HepG2 (cell line): ENCODE measurements at regions not wholly inside any gene's neighbourhood (a gene's known extent, or its start where the extent isn't known, plus 50 kb on each side); places are given as distances from the start of the nearest gene placed in this dataset.
A peak's percentile ranks its signal among the peaks of the same experiment; 100 is the strongest.
"Not testable (repeated sequence)": the region's sequence is repeated elsewhere in the genome, so short reads cannot be mapped to it uniquely, and the experiment has no call there.

Experiments used
- ATAC-seq: fragments of 200-7000 bp; cut with Tn5 transposase; 3 replicates; pipeline ENCODE4 v1.9.1; 2020; ENCODE audit warnings: mild to moderate bottlenecking, moderate library complexity
- BruUV-seq: library from RNA; stranded (reverse); fragments of 400-500 nt; replicated peaks from 2 replicates; lab custom pipeline; 2021; lab: Mats Ljungman, UMichigan
- CTCF ChIA-PET: fragments of 300-600 bp; formaldehyde crosslinking; extraction: SDS; loops from one replicate; lab custom pipeline; 2021; ENCODE audit warnings: low total read pairs, inconsistent platforms, low intra/inter-chr PET ratio; lab: Yijun Ruan, JAX
- POLR2A ChIA-PET: fragments of 350-600 bp; sonication (Branson Sonifier 250); formaldehyde crosslinking; loops from one replicate; lab custom pipeline; 2020; ENCODE audit warnings: antibody characterized with exemption, inconsistent platforms; lab: Yijun Ruan, JAX
- DNase-seq: peaks from one replicate; pipeline ENCODE4 v3.0.0-alpha.2; 2015; ENCODE audit warnings: low spot score
- FAIRE-seq: peaks from 3 replicates; lab custom pipeline; 2011; peaks lifted over from hg19 to GRCh38; lab: Jason Lieb, UNC
- H2AFZ ChIP-seq: one replicate; pipeline ENCODE4 v1.6.1; 2011; ENCODE audit warnings: low read length, inconsistent platforms
- H3K27ac ChIP-seq: fragments of 300-600 bp; 3 replicates; pipeline ENCODE4 v1.8.0; 2011; ENCODE audit warnings: mixed run types, mild to moderate bottlenecking, mixed read lengths, low read length, inconsistent platforms; ENCODE audit not compliant: insufficient read depth; ENCODE audit errors: extremely low read length
- H3K27me3 ChIP-seq, 2 experiments: fragments of 200-600 bp in 1 of 2; 2 replicates in 1 of 2; 3 replicates in 1 of 2; pipeline versions ENCODE4 v1.6.0 to v1.8.0; 2011; ENCODE audit warnings: low read length in 2 of 2, mild to moderate bottlenecking in 2 of 2, moderate library complexity in 2 of 2, inconsistent platforms in 1 of 2; ENCODE audit not compliant: insufficient read depth in 2 of 2, control insufficient read depth in 1 of 2
- H3K36me3 ChIP-seq, 2 experiments: fragments of 200-600 bp in 1 of 2; replicated peaks in 1 of 2; 2 replicates in 1 of 2; 3 replicates in 1 of 2; pipeline versions ENCODE4 v1.5.1 to v1.8.0; 2011; ENCODE audit warnings: low read length in 2 of 2, inconsistent platforms in 1 of 2; ENCODE audit not compliant: insufficient read depth in 2 of 2, control insufficient read depth in 1 of 2
- H3K4me1 ChIP-seq: 2 replicates; pipeline ENCODE4 v1.5.1; 2012; ENCODE audit warnings: low read length, inconsistent platforms; ENCODE audit not compliant: insufficient read depth
- H3K4me2 ChIP-seq: 2 replicates; pipeline ENCODE4 v1.6.0; 2011; ENCODE audit warnings: low read depth, low read length, inconsistent platforms
- H3K4me3 ChIP-seq, 3 experiments: fragments of 200-600 bp in 1 of 3; sonication (generic), shearing (Covaris generic) in 1 of 3; replicated peaks in 1 of 3; 2 replicates each; pipeline ENCODE4 v1.5.1; 2011 to 2016; ENCODE audit warnings: low read length in 3 of 3, inconsistent platforms in 2 of 3, low read depth in 2 of 3, mild to moderate bottlenecking in 2 of 3, control low read depth in 1 of 3, mixed read lengths in 1 of 3; ENCODE audit not compliant: insufficient read depth in 1 of 3
- H3K79me2 ChIP-seq: one replicate; pipeline ENCODE4 v1.6.1; 2011; ENCODE audit warnings: low read length, inconsistent platforms; ENCODE audit not compliant: insufficient read depth
- H3K9ac ChIP-seq: 2 replicates; pipeline ENCODE4 v1.6.0; 2011; ENCODE audit warnings: mild to moderate bottlenecking, low read depth, low read length, inconsistent platforms; ENCODE audit not compliant: insufficient read depth
- H3K9me3 ChIP-seq: 2 replicates; pipeline ENCODE4 v1.5.1; 2012; ENCODE audit warnings: mild to moderate bottlenecking, low read length
- H4K20me1 ChIP-seq: 2 replicates; pipeline ENCODE4 v1.6.0; 2011; ENCODE audit warnings: inconsistent platforms, mild to moderate bottlenecking, low read length, moderate library complexity; ENCODE audit not compliant: insufficient read depth
- ADNP ChIP-seq: sonication (generic); formaldehyde crosslinking; IDR thresholded peaks from 2 replicates; pipeline ENCODE4 v1.4.0; 2020; ENCODE audit warnings: missing genetic modification reagents
- HDAC2 ChIP-seq: sonication (generic); formaldehyde crosslinking; IDR thresholded peaks from 2 replicates; pipeline ENCODE4 v1.4.0; 2020; ENCODE audit warnings: missing genetic modification reagents
- JUND ChIP-seq: sonication (generic); formaldehyde crosslinking; IDR thresholded peaks from 2 replicates; pipeline ENCODE4 v1.8.0; 2022; ENCODE audit warnings: mild to moderate bottlenecking, missing genetic modification reagents
- KDM1A ChIP-seq: IDR thresholded peaks from 2 replicates; pipeline ENCODE4 v1.6.1; 2016; ENCODE audit warnings: missing compliant biosample characterization
- MED1 ChIP-seq: sonication (generic); formaldehyde crosslinking; IDR thresholded peaks from 2 replicates; pipeline ENCODE4 v1.4.0; 2020; ENCODE audit warnings: missing genetic modification reagents
- NCOA2 ChIP-seq: sonication (generic); formaldehyde crosslinking; IDR thresholded peaks from 2 replicates; pipeline ENCODE4 v1.8.0; 2022; ENCODE audit warnings: inconsistent platforms
- PHF21A ChIP-seq: sonication (generic); formaldehyde crosslinking; IDR thresholded peaks from 2 replicates; pipeline ENCODE4 v1.5.0; 2020; ENCODE audit warnings: mild to moderate bottlenecking, missing genetic modification reagents
- RXRB ChIP-seq: IDR thresholded peaks from 2 replicates; pipeline ENCODE4 v1.6.1; 2016; ENCODE audit warnings: borderline replicate concordance, missing genetic modification reagents, missing compliant biosample characterization
- SOX6 ChIP-seq, 2 experiments: fragments of 450-650 bp in 1 of 2; sonication (generic) in 1 of 2; formaldehyde crosslinking in 1 of 2; IDR thresholded peaks; 2 replicates each; pipeline versions ENCODE4 v1.4.0 to v1.6.1; 2017 to 2020; ENCODE audit warnings: antibody characterized with exemption in 1 of 2, mild to moderate bottlenecking in 1 of 2, missing genetic modification reagents in 1 of 2
- THRA ChIP-seq: sonication (generic); formaldehyde crosslinking; IDR thresholded peaks from 2 replicates; pipeline ENCODE4 v1.4.0; 2020; ENCODE audit warnings: missing genetic modification reagents, borderline replicate concordance
- YY1 ChIP-seq: IDR thresholded peaks from 2 replicates; pipeline ENCODE4 v1.6.1; 2011; ENCODE audit warnings: low read length, low read depth, moderate library complexity, mild to moderate bottlenecking; ENCODE audit not compliant: insufficient read depth, insufficient replicate concordance
- ZFP41 ChIP-seq: sonication (generic); formaldehyde crosslinking; IDR thresholded peaks from 2 replicates; pipeline ENCODE4 v1.4.0; 2020; ENCODE audit warnings: mild to moderate bottlenecking, missing genetic modification reagents, borderline replicate concordance
- ZNF30 ChIP-seq: sonication (generic); formaldehyde crosslinking; IDR thresholded peaks from 2 replicates; pipeline ENCODE4 v1.5.0; 2020; ENCODE audit warnings: mild to moderate bottlenecking, missing genetic modification reagents
- ZNF317 ChIP-seq: sonication (generic); formaldehyde crosslinking; IDR thresholded peaks from 2 replicates; pipeline ENCODE4 v1.5.0; 2020; ENCODE audit warnings: mild to moderate bottlenecking, missing genetic modification reagents
- ZNF792 ChIP-seq: IDR thresholded peaks from 2 replicates; pipeline ENCODE4 v1.6.1; 2016
- ZNF891 ChIP-seq: sonication (generic); formaldehyde crosslinking; IDR thresholded peaks from 2 replicates; pipeline ENCODE4 v1.5.0; 2020; ENCODE audit warnings: mild to moderate bottlenecking, missing genetic modification reagents
- ZSCAN21 ChIP-seq: sonication (generic); formaldehyde crosslinking; IDR thresholded peaks from 2 replicates; pipeline ENCODE4 v1.8.0; 2022; ENCODE audit warnings: mild to moderate bottlenecking, missing genetic modification reagents, moderate library complexity, borderline replicate concordance
- WGBS: methylation state at CpG from one replicate; pipeline ENCODE4 v1.1.6; 2017; ENCODE audit warnings: low lambda C conversion rate; 5-methylcytosine and 5-hydroxymethylcytosine counted together
- in situ Hi-C: cut with HindIII; loops from 2 replicates; pipeline ENCODE4 v1.10.0; 2017; ENCODE audit warnings: low pct_unique_long_range_greater_than_20kb; ENCODE audit not compliant: extremely low pct_ligation_motif_present
- intact Hi-C: fragments of 100-400 bp; cut with micrococcal nuclease; formaldehyde crosslinking; loops from one replicate; pipeline ENCODE4 v1.10.0; 2022; ENCODE audit not compliant: unreplicated experiment
- TF ChIP-seq, protein P1 (sequence below): sonication (generic); formaldehyde crosslinking; IDR thresholded peaks from 2 replicates; pipeline ENCODE4 v1.8.1; 2022; ENCODE audit warnings: mild to moderate bottlenecking, missing genetic modification reagents
- TF ChIP-seq, protein P2 (sequence below): sonication (generic); formaldehyde crosslinking; IDR thresholded peaks from 2 replicates; pipeline ENCODE4 v1.4.0; 2020; ENCODE audit warnings: mild to moderate bottlenecking, missing genetic modification reagents

GRCh38 chr20:50447817-50448216 lies 62.4 kb upstream of the PTPN1 start (continued):
- TF ChIP-seq, protein P1, sequence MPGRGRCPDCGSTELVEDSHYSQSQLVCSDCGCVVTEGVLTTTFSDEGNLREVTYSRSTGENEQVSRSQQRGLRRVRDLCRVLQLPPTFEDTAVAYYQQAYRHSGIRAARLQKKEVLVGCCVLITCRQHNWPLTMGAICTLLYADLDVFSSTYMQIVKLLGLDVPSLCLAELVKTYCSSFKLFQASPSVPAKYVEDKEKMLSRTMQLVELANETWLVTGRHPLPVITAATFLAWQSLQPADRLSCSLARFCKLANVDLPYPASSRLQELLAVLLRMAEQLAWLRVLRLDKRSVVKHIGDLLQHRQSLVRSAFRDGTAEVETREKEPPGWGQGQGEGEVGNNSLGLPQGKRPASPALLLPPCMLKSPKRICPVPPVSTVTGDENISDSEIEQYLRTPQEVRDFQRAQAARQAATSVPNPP, result no peak
- TF ChIP-seq, protein P2, sequence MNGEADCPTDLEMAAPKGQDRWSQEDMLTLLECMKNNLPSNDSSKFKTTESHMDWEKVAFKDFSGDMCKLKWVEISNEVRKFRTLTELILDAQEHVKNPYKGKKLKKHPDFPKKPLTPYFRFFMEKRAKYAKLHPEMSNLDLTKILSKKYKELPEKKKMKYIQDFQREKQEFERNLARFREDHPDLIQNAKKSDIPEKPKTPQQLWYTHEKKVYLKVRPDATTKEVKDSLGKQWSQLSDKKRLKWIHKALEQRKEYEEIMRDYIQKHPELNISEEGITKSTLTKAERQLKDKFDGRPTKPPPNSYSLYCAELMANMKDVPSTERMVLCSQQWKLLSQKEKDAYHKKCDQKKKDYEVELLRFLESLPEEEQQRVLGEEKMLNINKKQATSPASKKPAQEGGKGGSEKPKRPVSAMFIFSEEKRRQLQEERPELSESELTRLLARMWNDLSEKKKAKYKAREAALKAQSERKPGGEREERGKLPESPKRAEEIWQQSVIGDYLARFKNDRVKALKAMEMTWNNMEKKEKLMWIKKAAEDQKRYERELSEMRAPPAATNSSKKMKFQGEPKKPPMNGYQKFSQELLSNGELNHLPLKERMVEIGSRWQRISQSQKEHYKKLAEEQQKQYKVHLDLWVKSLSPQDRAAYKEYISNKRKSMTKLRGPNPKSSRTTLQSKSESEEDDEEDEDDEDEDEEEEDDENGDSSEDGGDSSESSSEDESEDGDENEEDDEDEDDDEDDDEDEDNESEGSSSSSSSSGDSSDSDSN (CRISPR knock-in tag), result 0 out of 2 replicates have a peak, but pooled peaks have one; percentile 7
- TF ChIP-seq THRA (CRISPR knock-in tag), result no peak
- no peak for TF ChIP-seq ZNF30

DNA sequence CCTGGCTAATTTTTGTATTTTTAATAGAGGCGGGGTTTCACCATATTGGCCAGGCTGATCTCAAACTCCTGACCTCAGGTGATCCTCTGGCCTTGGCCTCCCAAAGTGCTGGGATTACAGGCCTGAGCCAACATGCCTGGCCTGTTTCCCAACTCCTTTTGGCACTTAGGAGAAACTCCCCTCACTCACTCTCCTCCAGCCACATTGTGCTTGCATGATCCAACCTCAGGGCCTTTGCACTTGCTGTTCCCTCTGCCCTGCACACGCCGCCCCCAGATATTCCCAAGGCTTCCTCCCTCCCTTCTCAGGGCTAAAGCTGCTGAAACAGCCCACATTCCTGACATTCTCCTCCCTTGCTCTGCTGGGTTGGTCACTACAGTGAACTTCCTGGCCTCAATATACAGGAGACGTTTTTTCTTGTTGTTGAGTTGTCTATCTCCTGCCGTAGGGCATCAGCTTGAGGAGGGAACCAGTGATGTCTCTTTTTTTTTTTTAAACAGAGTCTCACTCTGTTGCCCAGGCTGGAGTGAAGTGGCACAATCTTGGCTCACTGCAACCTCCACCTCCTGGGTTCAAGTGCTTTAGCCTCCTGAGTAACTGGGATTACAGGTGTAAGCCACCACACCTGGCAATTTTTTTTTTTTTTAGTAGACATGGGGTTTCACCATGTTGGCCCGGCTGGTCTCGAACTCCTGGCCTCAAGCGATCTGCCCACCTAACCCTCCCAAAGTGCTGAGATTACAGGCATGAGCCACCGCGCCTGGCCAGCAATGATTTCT lies 61.4 kb upstream of the PTPN1 start:
- Histone ChIP-seq H3K4me1 (peaks cover 86% of the 10 kb centered on the region), H3K4me2 (peak overlapping the region; percentile 99), H3K9ac (peak overlapping the region; percentile 29; the same call in 1 of the 2 replicates)
- H2AFZ ChIP-seq; H3K27me3 ChIP-seq; in situ Hi-C loops; H3K4me3 ChIP-seq; intact Hi-C loops; CTCF ChIA-PET; H4K20me1 ChIP-seq; H3K9me3 ChIP-seq; BruUV-seq; H3K36me3 ChIP-seq; H3K79me2 ChIP-seq; H3K27ac ChIP-seq; TF ChIP-seq SOX6 (IDR thresholded peaks at IDR 0.05): not testable (repeated sequence)
- FAIRE-seq (peak; percentile 62), DNase-seq (peak; percentile 82), ATAC-seq (peak; percentile 60)
- 49% methylated on average over 10 of the region's 10 CpGs for WGBS
- POLR2A ChIA-PET, result interaction anchor here (0.6 to 3.7 kb wide), 12 partner anchors 26 to 261 kb away, joined by 3 to 20 read pairs (median 3); partner anchors contain the start of gene CEBPB
- TF ChIP-seq KDM1A (peak; percentile 99), JUND (CRISPR knock-in tag) (peak; percentile 52; the same call in 1 of the 2 replicates), ZNF317 (CRISPR knock-in tag) (0 out of 2 replicates have a peak, but pooled peaks have one; percentile 33), HDAC2 (CRISPR knock-in tag) (peak; percentile 91), MED1 (CRISPR knock-in tag) (peak; percentile 66), ZNF891 (CRISPR knock-in tag) (peak; percentile 80; the same call in 1 of the 2 replicates), ZFP41 (CRISPR knock-in tag) (0 out of 2 replicates have a peak, but pooled peaks have one; percentile 30), ADNP (CRISPR knock-in tag) (peak; percentile 97), ZNF792 (CRISPR knock-in tag) (0 out of 2 replicates have a peak, but pooled peaks have one; percentile 31), SOX6 (CRISPR knock-in tag; IDR thresholded peaks at IDR 0.05) (peak; percentile 42), YY1 (peak; percentile 23), RXRB (CRISPR knock-in tag) (peak; percentile 73; the same call in 1 of the 2 replicates), NCOA2 (CRISPR knock-in tag) (peak; percentile 60), PHF21A (0 out of 2 replicates have a peak, but pooled peaks have one; percentile 44), ZSCAN21 (CRISPR knock-in tag) (peak; percentile 40)
